SK-N-SH (cell line): ENCODE measurements at regions not wholly inside any gene's neighbourhood (a gene's known extent, or its start where the extent isn't known, plus 50 kb on each side); places are given as distances from the start of the nearest gene placed in this dataset.

Source experiments
- CTCF ChIA-PET: fragments of 300-600, 350-600 bp; formaldehyde crosslinking; extraction: SDS; loops from one replicate; lab custom pipeline; 2021; lab: Yijun Ruan, JAX
- POLR2A ChIA-PET: fragments of 350-600 bp; sonication (Branson Sonifier 250); formaldehyde crosslinking; extraction: SDS; loops from one replicate; lab custom pipeline; 2020; ENCODE audit warnings: antibody characterized with exemption, inconsistent platforms; lab: Yijun Ruan, JAX
- DNase-seq: peaks from one replicate; pipeline ENCODE4 v3.0.0; 2012
- H2AFZ ChIP-seq: fragments of 200-600 bp; sonication (generic); 2 replicates; pipeline ENCODE4 v1.8.1; 2016; ENCODE audit warnings: antibody characterized with exemption, mild to moderate bottlenecking, low read depth
- H3F3A ChIP-seq: fragments of 200-600 bp; sonication (generic); replicated peaks from 2 replicates; pipeline ENCODE3; 2016; ENCODE audit warnings: antibody characterized with exemption, mild to moderate bottlenecking; ENCODE audit not compliant: insufficient read depth
- H3K27ac ChIP-seq, 2 experiments: fragments of 200-500 bp in 1 of 2; fragments of 200-600 bp in 1 of 2; sonication (Bioruptor generic) in 1 of 2; sonication (generic), shearing (Covaris generic) in 1 of 2; 2 replicates each; pipeline versions ENCODE4 v1.5.1 to v1.6.1; 2014 to 2016; ENCODE audit warnings: low read depth in 2 of 2, inconsistent platforms in 1 of 2, low read length in 1 of 2, mild to moderate bottlenecking in 1 of 2, mixed read lengths in 1 of 2
- H3K27me3 ChIP-seq: fragments of 200-600 bp; sonication (generic), shearing (Covaris generic); 2 replicates; pipeline ENCODE4 v1.6.1; 2016; ENCODE audit warnings: mixed run types; ENCODE audit not compliant: insufficient read depth
- H3K36me3 ChIP-seq, 2 experiments: fragments of 200-500 bp in 1 of 2; fragments of 200-600 bp in 1 of 2; sonication (Bioruptor generic) in 1 of 2; sonication (generic) in 1 of 2; replicated peaks in 1 of 2; 2 replicates each; pipeline versions ENCODE3 to v1.5.1; 2014 to 2016; ENCODE audit warnings: low read length in 1 of 2, mild to moderate bottlenecking in 1 of 2; ENCODE audit not compliant: insufficient read depth in 2 of 2, control insufficient read depth in 1 of 2
- H3K4me1 ChIP-seq, 2 experiments: fragments of 200-500 bp in 1 of 2; fragments of 200-600 bp in 1 of 2; sonication (Bioruptor generic) in 1 of 2; sonication (generic), shearing (Covaris generic) in 1 of 2; 2 replicates each; pipeline versions ENCODE4 v1.5.1 to v1.6.1; 2014 to 2016; ENCODE audit warnings: low read depth in 1 of 2, low read length in 1 of 2, mixed run types in 1 of 2; ENCODE audit not compliant: insufficient read depth in 2 of 2, control insufficient read depth in 1 of 2
- H3K4me2 ChIP-seq: fragments of 200-600 bp; sonication (generic), shearing (Covaris generic); 2 replicates; pipeline ENCODE4 v1.6.1; 2017; ENCODE audit warnings: mixed run types
- H3K4me3 ChIP-seq, 2 experiments: fragments of 200-500 bp in 1 of 2; fragments of 200-600 bp in 1 of 2; sonication (Bioruptor generic) in 1 of 2; sonication (generic), shearing (Covaris generic) in 1 of 2; 2 replicates each; pipeline versions ENCODE4 v1.5.1 to v1.8.1; 2014 to 2016; ENCODE audit warnings: low read depth in 2 of 2, inconsistent platforms in 1 of 2, low read length in 1 of 2, mild to moderate bottlenecking in 1 of 2, mixed read lengths in 1 of 2, moderate library complexity in 1 of 2
- H3K79me2 ChIP-seq: fragments of 200-600 bp; sonication (generic); 2 replicates; pipeline ENCODE4 v1.8.1; 2017; ENCODE audit warnings: mild to moderate bottlenecking; ENCODE audit not compliant: insufficient read depth
- H3K9ac ChIP-seq: fragments of 200-600 bp; sonication (generic); 2 replicates; pipeline ENCODE4 v1.6.1; 2017; ENCODE audit warnings: mixed run types
- H3K9me2 ChIP-seq: fragments of 200-600 bp; sonication (generic); 2 replicates; pipeline ENCODE4 v1.6.1; 2017; ENCODE audit warnings: mixed run types
- H3K9me3 ChIP-seq: fragments of 200-600 bp; sonication (generic); 2 replicates; pipeline ENCODE4 v1.6.1; 2017; ENCODE audit warnings: mixed run types, mild to moderate bottlenecking, moderate library complexity
- H4K20me1 ChIP-seq: fragments of 200-600 bp; sonication (generic); 2 replicates; pipeline ENCODE4 v1.6.1; 2017; ENCODE audit warnings: mild to moderate bottlenecking, mixed run types; ENCODE audit not compliant: insufficient read depth
- CHD2 ChIP-seq: fragments of 150-350 bp; IDR thresholded peaks from 2 replicates; pipeline ENCODE4 v1.6.1; 2018; ENCODE audit warnings: low read length; ENCODE audit not compliant: partially characterized antibody
- FOXM1 ChIP-seq: IDR thresholded peaks from 2 replicates; pipeline ENCODE4 v1.4.0; 2012; ENCODE audit warnings: low read depth, mild to moderate bottlenecking
- GABPA ChIP-seq: IDR thresholded peaks from 2 replicates; pipeline ENCODE4 v1.4.0; 2012; ENCODE audit warnings: low read depth, mild to moderate bottlenecking
- GATA2 ChIP-seq: sonication (generic); formaldehyde crosslinking; IDR thresholded peaks from 2 replicates; pipeline ENCODE4 v1.5.0; 2020; ENCODE audit warnings: mild to moderate bottlenecking, missing genetic modification reagents
- MEF2A ChIP-seq: IDR thresholded peaks from 2 replicates; pipeline ENCODE4 v1.4.0; 2012; ENCODE audit warnings: low read depth, borderline replicate concordance
- MXI1 ChIP-seq: IDR thresholded peaks from 2 replicates; pipeline ENCODE4 v1.6.1; 2012; ENCODE audit warnings: mild to moderate bottlenecking, low read depth, low read length, improper control_type of control experiment
- POLR2AphosphoS5 ChIP-seq: IDR thresholded peaks from 2 replicates; pipeline ENCODE4 v1.6.1; 2012; ENCODE audit warnings: low read depth, low read length
- RCOR1 ChIP-seq: fragments of 150-350 bp; IDR thresholded peaks from 2 replicates; pipeline ENCODE4 v1.6.1; 2017; ENCODE audit warnings: antibody characterized with exemption, low read length
- RXRA ChIP-seq: IDR thresholded peaks from 2 replicates; pipeline ENCODE4 v1.4.0; 2012; ENCODE audit warnings: low read depth, mild to moderate bottlenecking, borderline replicate concordance
- SIN3A ChIP-seq: IDR thresholded peaks from 2 replicates; pipeline ENCODE4 v1.6.1; 2012; ENCODE audit warnings: low read depth, mild to moderate bottlenecking, low read length, moderate library complexity, borderline replicate concordance
- SMC3 ChIP-seq: IDR thresholded peaks from 2 replicates; pipeline ENCODE4 v1.6.1; 2012; ENCODE audit warnings: low read depth, low read length, improper control_type of control experiment
- TAF1 ChIP-seq: IDR thresholded peaks from 2 replicates; pipeline ENCODE4 v1.6.1; 2012; ENCODE audit warnings: low read depth, mild to moderate bottlenecking, low read length, moderate library complexity, borderline replicate concordance
- TCF12 ChIP-seq: IDR thresholded peaks from 2 replicates; pipeline ENCODE4 v1.4.0; 2012
- TEAD4 ChIP-seq: IDR thresholded peaks from 2 replicates; pipeline ENCODE4 v1.4.0; 2012; ENCODE audit warnings: mild to moderate bottlenecking, borderline replicate concordance; ENCODE audit not compliant: insufficient read depth
- WGBS: methylation state at CpG from one replicate; pipeline ENCODE4 v1.1.6; 2017; ENCODE audit warnings: low lambda C conversion rate; 5-methylcytosine and 5-hydroxymethylcytosine counted together
- TF ChIP-seq, protein P1 (sequence below): IDR thresholded peaks from 2 replicates; pipeline ENCODE4 v1.6.1; 2012; ENCODE audit warnings: mild to moderate bottlenecking, low read depth, low read length, moderate library complexity
- TF ChIP-seq, protein P2 (sequence below): fragments of 200-600 bp; sonication (generic); IDR thresholded peaks from 2 replicates; pipeline ENCODE4 v1.6.1; 2017; ENCODE audit warnings: antibody characterized with exemption, mild to moderate bottlenecking, moderate library complexity
- TF ChIP-seq, protein P3 (sequence below): fragments of 150-350 bp; IDR thresholded peaks from 2 replicates; pipeline ENCODE4 v1.6.1; 2017; ENCODE audit warnings: antibody characterized with exemption, low read length, low read depth, borderline replicate concordance

DNA sequence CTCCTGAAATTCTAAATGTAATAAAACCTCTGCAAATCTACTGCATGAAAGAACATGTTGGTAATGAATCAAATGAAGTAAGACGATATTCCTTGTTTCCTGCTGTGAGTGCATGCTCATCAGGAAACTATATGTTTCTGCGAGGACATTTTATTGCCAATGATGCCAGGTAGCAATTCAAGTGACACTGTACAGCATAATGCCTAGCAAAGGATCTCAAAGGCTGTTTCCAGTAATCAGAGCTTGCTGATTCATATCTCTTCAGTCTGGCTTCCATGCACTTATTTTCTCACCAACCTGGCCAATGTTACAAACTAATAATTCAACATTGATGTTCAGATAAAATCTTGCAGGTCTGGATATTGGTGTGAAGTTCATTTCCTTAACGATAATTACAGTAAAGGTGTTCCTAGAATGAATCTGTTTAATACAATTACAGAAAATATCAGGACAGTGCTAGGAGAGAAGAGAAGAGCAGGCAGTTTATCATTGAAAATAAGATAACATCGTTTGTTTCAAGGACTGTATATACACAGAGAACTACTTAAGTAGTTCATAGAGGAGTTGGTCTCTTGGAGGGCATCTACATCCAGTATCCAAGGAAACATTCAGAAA lies 568.5 kb upstream of the SOX11 start (continued):
- TF ChIP-seq, protein P1, sequence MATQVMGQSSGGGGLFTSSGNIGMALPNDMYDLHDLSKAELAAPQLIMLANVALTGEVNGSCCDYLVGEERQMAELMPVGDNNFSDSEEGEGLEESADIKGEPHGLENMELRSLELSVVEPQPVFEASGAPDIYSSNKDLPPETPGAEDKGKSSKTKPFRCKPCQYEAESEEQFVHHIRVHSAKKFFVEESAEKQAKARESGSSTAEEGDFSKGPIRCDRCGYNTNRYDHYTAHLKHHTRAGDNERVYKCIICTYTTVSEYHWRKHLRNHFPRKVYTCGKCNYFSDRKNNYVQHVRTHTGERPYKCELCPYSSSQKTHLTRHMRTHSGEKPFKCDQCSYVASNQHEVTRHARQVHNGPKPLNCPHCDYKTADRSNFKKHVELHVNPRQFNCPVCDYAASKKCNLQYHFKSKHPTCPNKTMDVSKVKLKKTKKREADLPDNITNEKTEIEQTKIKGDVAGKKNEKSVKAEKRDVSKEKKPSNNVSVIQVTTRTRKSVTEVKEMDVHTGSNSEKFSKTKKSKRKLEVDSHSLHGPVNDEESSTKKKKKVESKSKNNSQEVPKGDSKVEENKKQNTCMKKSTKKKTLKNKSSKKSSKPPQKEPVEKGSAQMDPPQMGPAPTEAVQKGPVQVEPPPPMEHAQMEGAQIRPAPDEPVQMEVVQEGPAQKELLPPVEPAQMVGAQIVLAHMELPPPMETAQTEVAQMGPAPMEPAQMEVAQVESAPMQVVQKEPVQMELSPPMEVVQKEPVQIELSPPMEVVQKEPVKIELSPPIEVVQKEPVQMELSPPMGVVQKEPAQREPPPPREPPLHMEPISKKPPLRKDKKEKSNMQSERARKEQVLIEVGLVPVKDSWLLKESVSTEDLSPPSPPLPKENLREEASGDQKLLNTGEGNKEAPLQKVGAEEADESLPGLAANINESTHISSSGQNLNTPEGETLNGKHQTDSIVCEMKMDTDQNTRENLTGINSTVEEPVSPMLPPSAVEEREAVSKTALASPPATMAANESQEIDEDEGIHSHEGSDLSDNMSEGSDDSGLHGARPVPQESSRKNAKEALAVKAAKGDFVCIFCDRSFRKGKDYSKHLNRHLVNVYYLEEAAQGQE: no peak
- TF ChIP-seq GATA2 (CRISPR knock-in tag) (peak; percentile 91), GABPA (no peak), MEF2A (no peak), POLR2AphosphoS5 (no peak), CHD2 (peak; percentile 9)

DNA sequence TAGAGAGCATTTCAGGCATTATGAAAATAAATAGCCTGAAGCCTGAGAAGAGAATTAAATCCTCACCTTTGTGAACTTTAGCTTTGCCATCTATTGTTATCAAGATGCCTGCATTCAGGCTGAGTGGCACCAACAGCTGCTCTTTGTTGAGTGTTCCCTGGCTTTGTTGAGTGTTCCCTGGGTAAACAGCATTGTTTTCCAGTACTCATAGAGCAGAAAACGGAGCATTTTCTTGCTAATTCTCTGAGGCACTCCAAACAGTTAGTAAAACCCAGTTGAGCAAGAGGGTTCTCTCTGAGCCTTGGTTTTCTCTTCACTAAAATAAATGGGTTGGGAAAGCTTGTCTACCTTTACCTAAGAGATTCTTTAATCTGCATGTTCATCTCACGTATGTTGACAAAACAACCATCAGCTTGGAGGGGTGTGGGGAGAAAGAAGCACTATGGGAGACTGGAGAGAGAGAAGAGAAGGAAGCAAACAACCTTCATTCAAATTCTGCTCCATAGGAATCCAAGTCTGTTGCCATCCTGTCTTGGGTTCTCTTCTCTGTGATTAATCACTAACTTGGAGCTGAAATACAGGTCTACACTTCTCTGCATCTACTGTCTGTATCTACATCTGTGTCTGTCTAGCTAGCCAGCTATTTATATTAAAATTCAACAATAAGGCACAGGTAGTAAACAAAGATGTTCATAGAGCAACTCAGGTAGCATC lies 567.0 kb upstream of the SOX11 start:
- no peak for TF ChIP-seq TAF1
- no peak for TF ChIP-seq MXI1
- no peak for TF ChIP-seq GATA2 (CRISPR knock-in tag)
- TF ChIP-seq GABPA: no peak
- no peak for TF ChIP-seq TEAD4
- TF ChIP-seq MEF2A: no peak
- TF ChIP-seq, protein P2, sequence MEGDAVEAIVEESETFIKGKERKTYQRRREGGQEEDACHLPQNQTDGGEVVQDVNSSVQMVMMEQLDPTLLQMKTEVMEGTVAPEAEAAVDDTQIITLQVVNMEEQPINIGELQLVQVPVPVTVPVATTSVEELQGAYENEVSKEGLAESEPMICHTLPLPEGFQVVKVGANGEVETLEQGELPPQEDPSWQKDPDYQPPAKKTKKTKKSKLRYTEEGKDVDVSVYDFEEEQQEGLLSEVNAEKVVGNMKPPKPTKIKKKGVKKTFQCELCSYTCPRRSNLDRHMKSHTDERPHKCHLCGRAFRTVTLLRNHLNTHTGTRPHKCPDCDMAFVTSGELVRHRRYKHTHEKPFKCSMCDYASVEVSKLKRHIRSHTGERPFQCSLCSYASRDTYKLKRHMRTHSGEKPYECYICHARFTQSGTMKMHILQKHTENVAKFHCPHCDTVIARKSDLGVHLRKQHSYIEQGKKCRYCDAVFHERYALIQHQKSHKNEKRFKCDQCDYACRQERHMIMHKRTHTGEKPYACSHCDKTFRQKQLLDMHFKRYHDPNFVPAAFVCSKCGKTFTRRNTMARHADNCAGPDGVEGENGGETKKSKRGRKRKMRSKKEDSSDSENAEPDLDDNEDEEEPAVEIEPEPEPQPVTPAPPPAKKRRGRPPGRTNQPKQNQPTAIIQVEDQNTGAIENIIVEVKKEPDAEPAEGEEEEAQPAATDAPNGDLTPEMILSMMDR: no peak
- TF ChIP-seq, protein P1: no peak
- TF ChIP-seq RCOR1: no peak
- no peak for TF ChIP-seq RXRA
- TF ChIP-seq, protein P3, sequence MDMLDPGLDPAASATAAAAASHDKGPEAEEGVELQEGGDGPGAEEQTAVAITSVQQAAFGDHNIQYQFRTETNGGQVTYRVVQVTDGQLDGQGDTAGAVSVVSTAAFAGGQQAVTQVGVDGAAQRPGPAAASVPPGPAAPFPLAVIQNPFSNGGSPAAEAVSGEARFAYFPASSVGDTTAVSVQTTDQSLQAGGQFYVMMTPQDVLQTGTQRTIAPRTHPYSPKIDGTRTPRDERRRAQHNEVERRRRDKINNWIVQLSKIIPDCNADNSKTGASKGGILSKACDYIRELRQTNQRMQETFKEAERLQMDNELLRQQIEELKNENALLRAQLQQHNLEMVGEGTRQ: no peak
- no peak for TF ChIP-seq TCF12
- TF ChIP-seq SIN3A: no peak
- TF ChIP-seq SMC3: no peak
- TF ChIP-seq FOXM1: no peak
- H3K4me3 ChIP-seq: no peak overlapping the region
- no peaks in the 10 kb centered on the region for H3K27me3 ChIP-seq
- H3K4me2 ChIP-seq: no peak overlapping the region
- no peak overlapping the region for H3K27ac ChIP-seq
- H4K20me1 ChIP-seq: no peaks in the 10 kb centered on the region
- ChIA-PET CTCF (interaction anchor here (0.8 to 1.7 kb wide), 3 partner anchors 9 to 12 kb away, joined by 3 to 5 read pairs (median 3); no protein-coding TSS in a partner anchor), POLR2A (no interaction called here)
- DNase-seq: no peak
- H3K9me3 ChIP-seq: no peaks in the 10 kb centered on the region
- H3K9me2 ChIP-seq: no peaks in the 10 kb centered on the region
- no peak overlapping the region for H2AFZ ChIP-seq
- H3K36me3 ChIP-seq: no peaks in the 10 kb centered on the region
- peaks cover 0 to 16% of the 10 kb centered on the region in 2 experiments; a peak in 2 of 4 replicates for H3K4me1 ChIP-seq
- no peak overlapping the region for H3K9ac ChIP-seq
- H3K79me2 ChIP-seq: no peaks in the 10 kb centered on the region
- 11% methylated on average over 2 of the region's 2 CpGs for WGBS
- H3F3A ChIP-seq: no peaks in the 10 kb centered on the region
